ENCODE measurements at regions not wholly inside any gene's neighbourhood (a gene's known extent, or its start where the extent isn't known, plus 50 kb on each side); places are given as distances from the start of the nearest gene placed in this dataset.
"Not testable (repeated sequence)": the region's sequence is repeated elsewhere in the genome, so short reads cannot be mapped to it uniquely, and the experiment has no call there.

- TF ChIP-seq CTCF (IDR thresholded peaks at IDR 0.05; ENCODE audit: low read depth, low read length) (no peak), EZH2phosphoT487 (IDR thresholded peaks at IDR 0.05; ENCODE audit: low read depth) (no peak)
- Histone ChIP-seq H3K36me3 (replicated peaks; ENCODE audit: low read depth, low read length) (no peaks in the 10 kb centered on the region), H3K9ac (ENCODE audit: low read length) (no peak overlapping the region), H3K4me2 (ENCODE audit: low read length) (no peak overlapping the region), H3K27me3 (ENCODE audit: low read depth, low read length) (no peaks in the 10 kb centered on the region), H3K79me2 (ENCODE audit: low read length) (no peaks in the 10 kb centered on the region), H2AFZ (ENCODE audit: low read depth, low read length) (no peak overlapping the region), H3K4me3 (ENCODE audit: low read length) (no peak overlapping the region), H3K27ac (ENCODE audit: low read length) (no peak overlapping the region), H3K4me1 (ENCODE audit: low read length) (no peaks in the 10 kb centered on the region), H4K20me1 (ENCODE audit: insufficient read depth, low read length) (no peaks in the 10 kb centered on the region), H3K9me3 (ENCODE audit: insufficient read depth, low read length) (peaks cover 2% of the 10 kb centered on the region; the same call in 1 of the 2 replicates)
Measured at GRCh38 chr3:105979961-105980360, 111.1 kb upstream of the CBLB start.

- no peak for TF ChIP-seq EZH2phosphoT487 (IDR thresholded peaks at IDR 0.05; ENCODE audit: low read depth)
- TF ChIP-seq CTCF (IDR thresholded peaks at IDR 0.05; ENCODE audit: low read depth, low read length): no peak
- no peak overlapping the region for H3K4me3 ChIP-seq (ENCODE audit: low read length)
- H3K27ac ChIP-seq (ENCODE audit: low read length): no peak overlapping the region
- no peak overlapping the region for H2AFZ ChIP-seq (ENCODE audit: low read depth, low read length)
- H3K4me2 ChIP-seq (ENCODE audit: low read length): no peak overlapping the region
- H4K20me1 ChIP-seq (ENCODE audit: insufficient read depth, low read length): no peaks in the 10 kb centered on the region
- H3K36me3 ChIP-seq (replicated peaks; ENCODE audit: low read depth, low read length): no peaks in the 10 kb centered on the region
- peaks cover 2% of the 10 kb centered on the region; the same call in 1 of the 2 replicates for H3K9me3 ChIP-seq (ENCODE audit: insufficient read depth, low read length)
- H3K9ac ChIP-seq (ENCODE audit: low read length): no peak overlapping the region
- H3K27me3 ChIP-seq (ENCODE audit: low read depth, low read length): no peaks in the 10 kb centered on the region
- no peaks in the 10 kb centered on the region for H3K79me2 ChIP-seq (ENCODE audit: low read length)
- H3K4me1 ChIP-seq (ENCODE audit: low read length): no peaks in the 10 kb centered on the region
Measured at GRCh38 chr3:105982207-105982606, 113.4 kb upstream of the CBLB start.

GRCh38 chr3:105984837-105985236 lies 116.0 kb upstream of the CBLB start:
- no peak overlapping the region for H3K9ac ChIP-seq (ENCODE audit: low read length)
- no peak overlapping the region for H3K4me2 ChIP-seq (ENCODE audit: low read length)
- no peak for TF ChIP-seq EZH2phosphoT487 (IDR thresholded peaks at IDR 0.05; ENCODE audit: low read depth)
- TF ChIP-seq CTCF (IDR thresholded peaks at IDR 0.05; ENCODE audit: low read depth, low read length): no peak
- no peaks in the 10 kb centered on the region for H3K36me3 ChIP-seq (replicated peaks; ENCODE audit: low read depth, low read length)
- no peaks in the 10 kb centered on the region for H4K20me1 ChIP-seq (ENCODE audit: insufficient read depth, low read length)
- no peak overlapping the region for H3K4me3 ChIP-seq (ENCODE audit: low read length)
- no peaks in the 10 kb centered on the region for H3K4me1 ChIP-seq (ENCODE audit: low read length)
- no peaks in the 10 kb centered on the region for H3K79me2 ChIP-seq (ENCODE audit: low read length)
- H3K9me3 ChIP-seq (ENCODE audit: insufficient read depth, low read length): peaks cover 2% of the 10 kb centered on the region; the same call in 1 of the 2 replicates
- H2AFZ ChIP-seq (ENCODE audit: low read depth, low read length): no peak overlapping the region
- no peak overlapping the region for H3K27ac ChIP-seq (ENCODE audit: low read length)
- H3K27me3 ChIP-seq (ENCODE audit: low read depth, low read length): no peaks in the 10 kb centered on the region

- H3K9ac ChIP-seq (ENCODE audit: low read length); H3K27me3 ChIP-seq (ENCODE audit: low read depth, low read length); H3K36me3 ChIP-seq (replicated peaks; ENCODE audit: low read depth, low read length); H2AFZ ChIP-seq (ENCODE audit: low read depth, low read length); H3K79me2 ChIP-seq (ENCODE audit: low read length); H4K20me1 ChIP-seq (ENCODE audit: insufficient read depth, low read length); H3K9me3 ChIP-seq (ENCODE audit: insufficient read depth, low read length); H3K4me1 ChIP-seq (ENCODE audit: low read length); H3K4me3 ChIP-seq (ENCODE audit: low read length); H3K4me2 ChIP-seq (ENCODE audit: low read length); H3K27ac ChIP-seq (ENCODE audit: low read length): not testable (repeated sequence)
Measured at GRCh38 chr3:105986343-105986742, 117.5 kb upstream of the CBLB start.

- H4K20me1 ChIP-seq (ENCODE audit: insufficient read depth, low read length): no peaks in the 10 kb centered on the region
- H3K27ac ChIP-seq (ENCODE audit: low read length): no peak overlapping the region
- peaks cover 2% of the 10 kb centered on the region; the same call in 1 of the 2 replicates for H3K9me3 ChIP-seq (ENCODE audit: insufficient read depth, low read length)
- TF ChIP-seq CTCF (IDR thresholded peaks at IDR 0.05; ENCODE audit: low read depth, low read length) (no peak), EZH2phosphoT487 (IDR thresholded peaks at IDR 0.05; ENCODE audit: low read depth) (no peak)
- H3K4me1 ChIP-seq (ENCODE audit: low read length): no peaks in the 10 kb centered on the region
- no peak overlapping the region for H3K4me3 ChIP-seq (ENCODE audit: low read length)
- H3K4me2 ChIP-seq (ENCODE audit: low read length): no peak overlapping the region
- no peaks in the 10 kb centered on the region for H3K27me3 ChIP-seq (ENCODE audit: low read depth, low read length)
- H3K36me3 ChIP-seq (replicated peaks; ENCODE audit: low read depth, low read length): no peaks in the 10 kb centered on the region
- no peak overlapping the region for H3K9ac ChIP-seq (ENCODE audit: low read length)
- no peaks in the 10 kb centered on the region for H3K79me2 ChIP-seq (ENCODE audit: low read length)
- H2AFZ ChIP-seq (ENCODE audit: low read depth, low read length): no peak overlapping the region
Measured at GRCh38 chr3:105987809-105988208, 119.0 kb upstream of the CBLB start.
